Left renal pelvis (tissue), 4 donors: ENCODE measurements at regions not wholly inside any gene's neighbourhood (a gene's known extent, or its start where the extent isn't known, plus 50 kb on each side); places are given as distances from the start of the nearest gene placed in this dataset.
"Not testable (repeated sequence)": the region's sequence is repeated elsewhere in the genome, so short reads cannot be mapped to it uniquely, and the experiment has no call there.

Source experiments
- DNase-seq, 4 donors: peaks; one replicate each; pipeline ENCODE4 v3.0.0-alpha.2; 2013; ENCODE audit warnings: low read depth in 4 of 4, low spot score in 3 of 4

GRCh38 chr2:228956701-228957474 lies 314.2 kb downstream of the PID1 start:
- DNase-seq, result no peak

- no peak for DNase-seq
Observed at GRCh38 chr2:228949831-228950230, 321.3 kb downstream of the PID1 start.

GRCh38 chr2:228945710-228946109 lies 325.4 kb downstream of the PID1 start:
- no peak for DNase-seq

GRCh38 chr2:228942856-228943255 lies 328.2 kb downstream of the PID1 start:
- DNase-seq, result no peak

- no peak for DNase-seq
Observed at GRCh38 chr2:228938629-228939028, 332.5 kb downstream of the PID1 start.

- no peak for DNase-seq
Observed at GRCh38 chr2:228927028-228928010, 343.8 kb downstream of the PID1 start.

GRCh38 chr2:228919808-228920207 lies 351.3 kb downstream of the PID1 start:
- no peak for DNase-seq

GRCh38 chr2:228917220-228917619 lies 353.9 kb downstream of the PID1 start:
- no peak for DNase-seq

- peak in 1 of 4 donors; percentile 9 for DNase-seq
Observed at GRCh38 chr2:228916416-228917090, 354.5 kb downstream of the PID1 start.

- DNase-seq, result no peak
Observed at GRCh38 chr2:228913176-228913575, 357.9 kb downstream of the PID1 start.

GRCh38 chr2:228910872-228911271 lies 360.2 kb downstream of the PID1 start:
- DNase-seq, result not testable (repeated sequence)

GRCh38 chr2:228902176-228902575 lies 368.9 kb downstream of the PID1 start:
- no peak for DNase-seq

- DNase-seq, result no peak
Observed at GRCh38 chr2:228901531-228901930, 369.6 kb downstream of the PID1 start.

- DNase-seq, result no peak
Observed at GRCh38 chr2:228878138-228878537, 392.9 kb downstream of the PID1 start.

- no peak for DNase-seq
Observed at GRCh38 chr2:228876276-228876675, 394.8 kb downstream of the PID1 start.

- peak in 2 of 4 donors; percentile 2 to 6 for DNase-seq
Observed at GRCh38 chr2:228875152-228875900, 395.8 kb downstream of the PID1 start.

- no peak for DNase-seq
Observed at GRCh38 chr2:228871012-228871411, 400.1 kb downstream of the PID1 start.

- no peak for DNase-seq
Observed at GRCh38 chr2:228869636-228870264, 401.3 kb downstream of the PID1 start.

- no peak for DNase-seq
Observed at GRCh38 chr2:228867406-228867805, 403.7 kb downstream of the PID1 start.

GRCh38 chr2:228866781-228867180 lies 404.3 kb downstream of the PID1 start:
- no peak for DNase-seq
